CD14-positive monocyte (primary cell): ENCODE measurements at regions not wholly inside any gene's neighbourhood (a gene's known extent, or its start where the extent isn't known, plus 50 kb on each side); places are given as distances from the start of the nearest gene placed in this dataset.

Experiments used
- DNase-seq, 3 donors: peaks; one replicate each; pipeline ENCODE4 v3.0.0-alpha.2; 2011 to 2022
- H2AFZ ChIP-seq: 2 replicates; pipeline ENCODE4 v1.6.0; 2012; ENCODE audit warnings: mild to moderate bottlenecking, low read depth, low read length, inconsistent platforms; ENCODE audit not compliant: insufficient read depth, poor library complexity, severe bottlenecking
- H3K27ac ChIP-seq, 2 donors: 1 replicate in 1 of 2; 2 replicates in 1 of 2; pipeline ENCODE4 v1.5.1; 2012 to 2013; ENCODE audit warnings: low read length in 2 of 2, control low read depth in 1 of 2, inconsistent platforms in 1 of 2, low read depth in 1 of 2, mild to moderate bottlenecking in 1 of 2
- H3K27me3 ChIP-seq, 2 donors: one replicate each; pipeline versions ENCODE4 v1.6.0 to v1.6.1; 2011 to 2013; ENCODE audit warnings: low read length in 2 of 2; ENCODE audit not compliant: control insufficient read depth in 2 of 2, insufficient read depth in 2 of 2
- H3K36me3 ChIP-seq, 2 donors: replicated peaks in 1 of 2; 1 replicate in 1 of 2; 2 replicates in 1 of 2; pipeline versions ENCODE4 v1.5.1 to v1.6.1; 2012 to 2013; ENCODE audit warnings: low read length in 2 of 2, control low read depth in 1 of 2, inconsistent platforms in 1 of 2, mild to moderate bottlenecking in 1 of 2; ENCODE audit not compliant: insufficient read depth in 2 of 2, control insufficient read depth in 1 of 2
- H3K4me1 ChIP-seq, 2 donors: 1 replicate in 1 of 2; 2 replicates in 1 of 2; pipeline versions ENCODE4 v1.5.1 to v1.6.1; 2012 to 2013; ENCODE audit warnings: low read length in 2 of 2, control low read depth in 1 of 2, inconsistent platforms in 1 of 2, mild to moderate bottlenecking in 1 of 2, moderate library complexity in 1 of 2; ENCODE audit not compliant: insufficient read depth in 2 of 2, control insufficient read depth in 1 of 2
- H3K4me2 ChIP-seq: replicated peaks from 2 replicates; pipeline ENCODE3; 2012; ENCODE audit warnings: low read length, moderate library complexity, mild to moderate bottlenecking; ENCODE audit not compliant: poor library complexity, severe bottlenecking; ENCODE audit errors: extremely low read depth
- H3K4me3 ChIP-seq, 3 experiments: fragments of 200-600 bp in 1 of 3; sonication (generic) in 1 of 3; replicated peaks in 1 of 3; 1 replicate in 2 of 3; 2 replicates in 1 of 3; pipeline ENCODE4 v1.5.1; 2011 to 2013; ENCODE audit warnings: low read length in 3 of 3, mild to moderate bottlenecking in 3 of 3, control low read depth in 2 of 3, low read depth in 2 of 3, inconsistent platforms in 1 of 3, moderate library complexity in 1 of 3
- H3K79me2 ChIP-seq: 2 replicates; pipeline ENCODE4 v1.6.0; 2012; ENCODE audit warnings: mild to moderate bottlenecking, control low read depth, inconsistent platforms, low read length, moderate library complexity; ENCODE audit not compliant: insufficient read depth
- H3K9ac ChIP-seq: 2 replicates; pipeline ENCODE4 v1.6.0; 2017; ENCODE audit warnings: low read length, mild to moderate bottlenecking; ENCODE audit not compliant: insufficient read depth, poor library complexity, severe bottlenecking
- H3K9me3 ChIP-seq, 2 donors: replicated peaks in 1 of 2; 1 replicate in 1 of 2; 2 replicates in 1 of 2; pipeline versions ENCODE4 v1.5.1 to v1.6.1; 2012 to 2013; ENCODE audit warnings: low read length in 2 of 2, control low read depth in 1 of 2; ENCODE audit not compliant: control insufficient read depth in 1 of 2, insufficient read depth in 1 of 2
- H4K20me1 ChIP-seq: 2 replicates; pipeline ENCODE4 v1.6.0; 2012; ENCODE audit warnings: mild to moderate bottlenecking, low read length, control low read depth, moderate library complexity; ENCODE audit not compliant: insufficient read depth
- H3K27ac Mint-ChIP-seq, 7 donors: one replicate each; pipeline ENCODE4 v1.8.0; 2020; ENCODE audit warnings: mild to moderate bottlenecking in 7 of 7, mixed read lengths in 7 of 7, moderate library complexity in 6 of 7, inconsistent platforms in 2 of 7
- H3K27me3 Mint-ChIP-seq, 3 donors: one replicate each; pipeline ENCODE4 v1.8.0; 2021 to 2022; ENCODE audit warnings: low read depth in 3 of 3, mild to moderate bottlenecking in 3 of 3, mixed read lengths in 3 of 3, moderate library complexity in 3 of 3, inconsistent platforms in 1 of 3
- H3K36me3 Mint-ChIP-seq, 2 donors: one replicate each; pipeline ENCODE4 v1.8.0; 2020; ENCODE audit warnings: mixed read lengths in 2 of 2, inconsistent platforms in 1 of 2, mild to moderate bottlenecking in 1 of 2
- H3K4me1 Mint-ChIP-seq: one replicate; pipeline ENCODE4 v1.8.0; 2020; ENCODE audit warnings: mild to moderate bottlenecking, mixed read lengths
- H3K4me3 Mint-ChIP-seq, 2 donors: one replicate each; pipeline ENCODE4 v1.8.0; 2020; ENCODE audit warnings: mild to moderate bottlenecking in 2 of 2, mixed read lengths in 2 of 2, moderate library complexity in 1 of 2
- H3K9me3 Mint-ChIP-seq, 7 donors: one replicate each; pipeline ENCODE4 v1.8.0; 2020 to 2022; ENCODE audit warnings: mixed read lengths in 7 of 7, mild to moderate bottlenecking in 6 of 7, moderate library complexity in 6 of 7, inconsistent platforms in 2 of 7
- WGBS: methylation state at CpG from one replicate; pipeline ENCODE4 v1.1.5; 2013; ENCODE audit warnings: missing lambda C conversion rate; ENCODE audit not compliant: insufficient coverage; 5-methylcytosine and 5-hydroxymethylcytosine counted together
- intact Hi-C, 2 donors: fragments of 100-400 bp; cut with micrococcal nuclease; formaldehyde crosslinking; loops; one replicate each; pipeline versions ENCODE4 v1.15.0 to v1.15.1; 2023
- TF ChIP-seq, protein P1 (sequence below): fragments of 200-600 bp; IDR thresholded peaks from one replicate; pipeline ENCODE4 v1.8.0; 2022; ENCODE audit warnings: antibody characterized with exemption, mild to moderate bottlenecking

DNA sequence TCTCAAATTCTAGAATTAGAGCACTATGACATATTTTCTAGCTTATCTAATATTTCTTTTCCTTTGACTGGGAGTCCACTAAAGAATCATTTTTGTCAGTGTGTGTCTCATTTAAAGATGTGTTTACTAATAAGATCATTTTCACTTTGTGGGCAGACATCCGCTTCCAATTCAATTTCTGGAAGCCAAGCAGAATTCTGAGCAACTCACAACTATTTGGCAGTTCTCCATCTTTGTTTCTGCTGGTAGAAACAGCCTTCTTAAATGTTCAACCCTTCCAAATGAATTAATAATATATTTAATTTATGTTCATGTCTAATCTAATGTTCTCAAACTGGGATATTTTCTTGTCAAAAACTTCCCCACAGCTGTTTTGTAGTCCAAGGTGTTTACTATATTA lies 411.8 kb downstream of the KCTD12 start:
- H3K36me3 Mint-ChIP-seq = no peaks in the 10 kb centered on the region
- intact Hi-C loops = loop anchor here (10.0 kb wide), 4 partner anchors 430 to 780 kb away; no protein-coding TSS in a partner anchor
- Histone ChIP-seq H2AFZ (no peak overlapping the region), H3K9me3 (no peaks in the 10 kb centered on the region), H3K79me2 (no peaks in the 10 kb centered on the region), H3K27ac (no peak overlapping the region), H3K4me3 (no peak overlapping the region), H3K27me3 (no peaks in the 10 kb centered on the region), H3K4me2 (no peak overlapping the region), H4K20me1 (no peaks in the 10 kb centered on the region), H3K9ac (no peak overlapping the region), H3K4me1 (no peaks in the 10 kb centered on the region), H3K36me3 (no peaks in the 10 kb centered on the region)
- DNase-seq = no peak
- no CpG with 5 or more reads among the region's 1 CpG for WGBS
- H3K27ac Mint-ChIP-seq = no peak overlapping the region
- TF ChIP-seq, protein P1, sequence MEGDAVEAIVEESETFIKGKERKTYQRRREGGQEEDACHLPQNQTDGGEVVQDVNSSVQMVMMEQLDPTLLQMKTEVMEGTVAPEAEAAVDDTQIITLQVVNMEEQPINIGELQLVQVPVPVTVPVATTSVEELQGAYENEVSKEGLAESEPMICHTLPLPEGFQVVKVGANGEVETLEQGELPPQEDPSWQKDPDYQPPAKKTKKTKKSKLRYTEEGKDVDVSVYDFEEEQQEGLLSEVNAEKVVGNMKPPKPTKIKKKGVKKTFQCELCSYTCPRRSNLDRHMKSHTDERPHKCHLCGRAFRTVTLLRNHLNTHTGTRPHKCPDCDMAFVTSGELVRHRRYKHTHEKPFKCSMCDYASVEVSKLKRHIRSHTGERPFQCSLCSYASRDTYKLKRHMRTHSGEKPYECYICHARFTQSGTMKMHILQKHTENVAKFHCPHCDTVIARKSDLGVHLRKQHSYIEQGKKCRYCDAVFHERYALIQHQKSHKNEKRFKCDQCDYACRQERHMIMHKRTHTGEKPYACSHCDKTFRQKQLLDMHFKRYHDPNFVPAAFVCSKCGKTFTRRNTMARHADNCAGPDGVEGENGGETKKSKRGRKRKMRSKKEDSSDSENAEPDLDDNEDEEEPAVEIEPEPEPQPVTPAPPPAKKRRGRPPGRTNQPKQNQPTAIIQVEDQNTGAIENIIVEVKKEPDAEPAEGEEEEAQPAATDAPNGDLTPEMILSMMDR = no peak
- H3K4me1 Mint-ChIP-seq = no peaks in the 10 kb centered on the region
- peaks cover 0 to 1% (median 0%) of the 10 kb centered on the region in 7 donors for H3K9me3 Mint-ChIP-seq
- no peak overlapping the region for H3K4me3 Mint-ChIP-seq
- H3K27me3 Mint-ChIP-seq = peaks cover 0 to 2% (median 1%) of the 10 kb centered on the region in 3 donors

DNA sequence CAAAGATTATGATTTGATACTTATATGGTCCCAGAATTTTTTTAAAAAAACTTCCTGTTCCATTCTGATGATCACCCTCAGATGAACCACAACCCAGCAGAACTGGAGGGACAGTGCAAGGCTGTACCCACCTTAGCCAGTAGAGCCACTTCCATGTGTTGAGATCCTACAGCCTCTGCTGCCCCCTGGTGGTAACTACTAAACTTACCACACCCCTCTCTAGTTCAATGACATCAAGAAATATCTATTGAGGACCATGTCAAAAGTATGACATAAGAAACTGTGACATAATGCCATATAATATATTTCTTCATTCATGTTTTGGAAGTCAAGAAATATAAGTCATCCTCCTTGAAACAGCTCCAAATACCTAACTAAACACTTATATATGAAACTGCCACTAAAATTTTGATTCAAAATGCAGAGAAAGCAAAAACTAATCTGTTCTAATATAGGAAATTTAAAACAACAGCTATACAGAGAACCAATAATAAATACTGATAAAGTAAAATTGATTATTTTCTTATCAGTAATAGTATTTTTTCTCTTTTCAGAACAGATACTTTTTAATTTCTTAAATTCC lies 412.6 kb downstream of the KCTD12 start:
- H4K20me1 ChIP-seq = no peaks in the 10 kb centered on the region
- H2AFZ ChIP-seq = no peak overlapping the region
- Mint-ChIP-seq H3K36me3 (no peaks in the 10 kb centered on the region), H3K27me3 (peaks cover 0 to 2% (median 1%) of the 10 kb centered on the region in 3 donors), H3K4me3 (no peak overlapping the region), H3K4me1 (no peaks in the 10 kb centered on the region), H3K27ac (no peak overlapping the region), H3K9me3 (peaks cover 0 to 1% (median 0%) of the 10 kb centered on the region in 7 donors)
- no peak overlapping the region for H3K9ac ChIP-seq
- peak; percentile 66 to 76 (median 70) for DNase-seq
- H3K27ac ChIP-seq = no peak overlapping the region
- no peaks in the 10 kb centered on the region for H3K36me3 ChIP-seq
- TF ChIP-seq, protein P1 = peak; percentile 87
- H3K4me1 ChIP-seq = no peaks in the 10 kb centered on the region
- H3K27me3 ChIP-seq = no peaks in the 10 kb centered on the region
- H3K9me3 ChIP-seq = no peaks in the 10 kb centered on the region
- no peak overlapping the region for H3K4me3 ChIP-seq
- H3K79me2 ChIP-seq = no peaks in the 10 kb centered on the region
- intact Hi-C loops = loop anchor here (10.0 kb wide), 4 partner anchors 431 to 779 kb away; no protein-coding TSS in a partner anchor
- H3K4me2 ChIP-seq = no peak overlapping the region
